Vagina (tissue), 2 donors: ENCODE measurements at regions not wholly inside any gene's neighbourhood (a gene's known extent, or its start where the extent isn't known, plus 50 kb on each side); places are given as distances from the start of the nearest gene placed in this dataset.

Source experiments
- DNase-seq, 2 donors: peaks; one replicate each; pipeline ENCODE4 v3.0.0-alpha.2; 2017; ENCODE audit errors: extremely low spot score in 2 of 2
- H3K27ac ChIP-seq: fragments of 200-600 bp; sonication (generic); one replicate; pipeline ENCODE4 v1.5.1; 2019
- H3K27me3 ChIP-seq: fragments of 200-600 bp; sonication (generic); one replicate; pipeline ENCODE4 v1.5.1; 2019
- H3K36me3 ChIP-seq, 2 donors: fragments of 200-600 bp; sonication (generic); one replicate each; pipeline ENCODE4 v1.5.1; 2017 to 2019
- H3K4me1 ChIP-seq: fragments of 200-600 bp; sonication (generic); one replicate; pipeline ENCODE4 v1.5.1; 2019
- H3K4me3 ChIP-seq, 2 donors: fragments of 200-600 bp; sonication (generic); 1 replicate in 1 of 2; 2 replicates in 1 of 2; pipeline ENCODE4 v1.5.1; 2016 to 2019
- H3K9me3 ChIP-seq: fragments of 200-600 bp; sonication (generic); one replicate; pipeline ENCODE4 v1.5.1; 2019
- CTCF ChIP-seq, 3 experiments: fragments of 450-650 bp in 2 of 3; fragments of 200-600 bp in 1 of 3; sonication (generic) in 1 of 3; IDR thresholded peaks; one replicate each; pipeline ENCODE4 v1.5.1; 2017 to 2019; ENCODE audit warnings: antibody characterized with exemption in 3 of 3, mild to moderate bottlenecking in 2 of 3, moderate library complexity in 2 of 3
- POLR2A ChIP-seq, 2 donors: fragments of 450-650 bp; IDR thresholded peaks; one replicate each; pipeline ENCODE4 v1.6.1; 2017; ENCODE audit warnings: antibody characterized with exemption in 2 of 2, mild to moderate bottlenecking in 2 of 2, moderate library complexity in 2 of 2
- POLR2AphosphoS5 ChIP-seq, 2 donors: sonication (generic); formaldehyde crosslinking; IDR thresholded peaks; one replicate each; pipeline ENCODE4 v1.9.0; 2017; ENCODE audit warnings: antibody characterized with exemption in 2 of 2, mild to moderate bottlenecking in 2 of 2, low read depth in 1 of 2; ENCODE audit not compliant: insufficient read depth in 1 of 2
- intact Hi-C: fragments of 100-400 bp; cut with DNase I; formaldehyde crosslinking; loops from one replicate; pipeline ENCODE4 v1.15.1; 2023

GRCh38 chr13:22662771-22663170 is 518.0 kb upstream of the SGCG start:
- TF ChIP-seq POLR2AphosphoS5 (IDR thresholded peaks at IDR 0.05; ENCODE audit: insufficient read depth in 1 of 2, low read depth in 1 of 2) (no peak), POLR2A (IDR thresholded peaks at IDR 0.05) (no peak), CTCF (IDR thresholded peaks at IDR 0.05) (no peak)
- intact Hi-C loops = no loop called here
- Histone ChIP-seq H3K9me3 (no peaks in the 10 kb centered on the region), H3K27ac (no peak overlapping the region), H3K4me3 (no peak overlapping the region), H3K27me3 (no peaks in the 10 kb centered on the region), H3K4me1 (no peaks in the 10 kb centered on the region), H3K36me3 (no peaks in the 10 kb centered on the region)
- no peak for DNase-seq

GRCh38 chr13:22665506-22665905 is 515.3 kb upstream of the SGCG start:
- H3K27ac ChIP-seq = no peak overlapping the region
- no peaks in the 10 kb centered on the region for H3K27me3 ChIP-seq
- H3K9me3 ChIP-seq = no peaks in the 10 kb centered on the region
- H3K36me3 ChIP-seq = no peaks in the 10 kb centered on the region
- no peak overlapping the region for H3K4me3 ChIP-seq
- TF ChIP-seq POLR2A (IDR thresholded peaks at IDR 0.05) = no peak
- TF ChIP-seq CTCF (IDR thresholded peaks at IDR 0.05) = no peak
- no peak for TF ChIP-seq POLR2AphosphoS5 (IDR thresholded peaks at IDR 0.05; ENCODE audit: insufficient read depth in 1 of 2, low read depth in 1 of 2)
- intact Hi-C loops = no loop called here
- no peaks in the 10 kb centered on the region for H3K4me1 ChIP-seq
- DNase-seq = no peak

GRCh38 chr13:22690756-22691155 is 490.0 kb upstream of the SGCG start:
- Histone ChIP-seq H3K4me1 (no peaks in the 10 kb centered on the region), H3K36me3 (no peaks in the 10 kb centered on the region), H3K27me3 (no peaks in the 10 kb centered on the region), H3K27ac (no peak overlapping the region), H3K4me3 (no peak overlapping the region), H3K9me3 (no peaks in the 10 kb centered on the region)
- TF ChIP-seq CTCF (IDR thresholded peaks at IDR 0.05) (no peak), POLR2A (IDR thresholded peaks at IDR 0.05) (no peak), POLR2AphosphoS5 (IDR thresholded peaks at IDR 0.05; ENCODE audit: insufficient read depth in 1 of 2, low read depth in 1 of 2) (no peak)
- intact Hi-C loops = no loop called here
- DNase-seq = no peak

GRCh38 chr13:22693691-22694090 is 487.1 kb upstream of the SGCG start:
- intact Hi-C loops = no loop called here
- H3K4me3 ChIP-seq = no peak overlapping the region
- H3K9me3 ChIP-seq = no peaks in the 10 kb centered on the region
- no peak overlapping the region for H3K27ac ChIP-seq
- DNase-seq = no peak
- TF ChIP-seq CTCF (IDR thresholded peaks at IDR 0.05) (no peak), POLR2AphosphoS5 (IDR thresholded peaks at IDR 0.05; ENCODE audit: insufficient read depth in 1 of 2, low read depth in 1 of 2) (no peak), POLR2A (IDR thresholded peaks at IDR 0.05) (no peak)
- H3K36me3 ChIP-seq = no peaks in the 10 kb centered on the region
- no peaks in the 10 kb centered on the region for H3K4me1 ChIP-seq
- H3K27me3 ChIP-seq = no peaks in the 10 kb centered on the region

- Histone ChIP-seq H3K27ac (no peak overlapping the region), H3K27me3 (no peaks in the 10 kb centered on the region), H3K4me1 (no peaks in the 10 kb centered on the region), H3K36me3 (no peaks in the 10 kb centered on the region), H3K4me3 (no peak overlapping the region), H3K9me3 (no peaks in the 10 kb centered on the region)
- DNase-seq = no peak
- TF ChIP-seq CTCF (IDR thresholded peaks at IDR 0.05) (no peak), POLR2AphosphoS5 (IDR thresholded peaks at IDR 0.05; ENCODE audit: insufficient read depth in 1 of 2, low read depth in 1 of 2) (no peak), POLR2A (IDR thresholded peaks at IDR 0.05) (no peak)
- intact Hi-C loops = no loop called here
Measured at GRCh38 chr13:22696433-22696832, 484.3 kb upstream of the SGCG start.
